ENCODE measurements at regions not wholly inside any gene's neighbourhood (a gene's known extent, or its start where the extent isn't known, plus 50 kb on each side); places are given as distances from the start of the nearest gene placed in this dataset.

DNA sequence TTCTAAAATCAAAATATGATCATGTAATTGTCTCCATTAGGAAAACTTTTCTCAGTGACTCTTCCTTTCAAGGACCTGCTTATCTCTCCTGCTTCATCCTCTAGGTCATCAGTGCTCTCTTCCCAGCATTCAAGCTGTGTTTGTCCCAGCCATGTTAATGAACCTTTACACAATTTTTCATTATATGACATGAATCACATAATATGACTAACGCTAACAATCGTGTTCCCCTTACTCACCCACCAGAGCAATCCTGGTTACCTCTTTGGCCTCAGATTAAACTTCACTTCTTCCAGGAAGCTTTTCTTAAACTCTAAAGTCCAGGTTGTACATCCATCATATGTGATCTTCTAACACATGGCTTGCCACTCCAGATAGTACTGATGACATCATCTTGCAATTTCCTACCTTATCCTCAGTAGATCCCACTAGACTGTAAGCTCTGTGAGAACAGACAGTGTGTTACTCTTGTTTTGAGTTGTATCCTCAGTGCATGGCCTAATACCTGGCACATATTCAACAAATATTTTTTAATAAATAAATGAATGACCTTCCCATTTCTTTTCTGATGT, 882.9 kb upstream of the ZEB2 start:
- TF ChIP-seq ZNF19 (tag by site-specific recombination; IDR thresholded peaks at IDR 0.05; ENCODE audit: low read depth): no peak
- TF ChIP-seq, protein P1, sequence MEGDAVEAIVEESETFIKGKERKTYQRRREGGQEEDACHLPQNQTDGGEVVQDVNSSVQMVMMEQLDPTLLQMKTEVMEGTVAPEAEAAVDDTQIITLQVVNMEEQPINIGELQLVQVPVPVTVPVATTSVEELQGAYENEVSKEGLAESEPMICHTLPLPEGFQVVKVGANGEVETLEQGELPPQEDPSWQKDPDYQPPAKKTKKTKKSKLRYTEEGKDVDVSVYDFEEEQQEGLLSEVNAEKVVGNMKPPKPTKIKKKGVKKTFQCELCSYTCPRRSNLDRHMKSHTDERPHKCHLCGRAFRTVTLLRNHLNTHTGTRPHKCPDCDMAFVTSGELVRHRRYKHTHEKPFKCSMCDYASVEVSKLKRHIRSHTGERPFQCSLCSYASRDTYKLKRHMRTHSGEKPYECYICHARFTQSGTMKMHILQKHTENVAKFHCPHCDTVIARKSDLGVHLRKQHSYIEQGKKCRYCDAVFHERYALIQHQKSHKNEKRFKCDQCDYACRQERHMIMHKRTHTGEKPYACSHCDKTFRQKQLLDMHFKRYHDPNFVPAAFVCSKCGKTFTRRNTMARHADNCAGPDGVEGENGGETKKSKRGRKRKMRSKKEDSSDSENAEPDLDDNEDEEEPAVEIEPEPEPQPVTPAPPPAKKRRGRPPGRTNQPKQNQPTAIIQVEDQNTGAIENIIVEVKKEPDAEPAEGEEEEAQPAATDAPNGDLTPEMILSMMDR (tag by site-specific recombination; IDR thresholded peaks at IDR 0.05): no peak

Measured in HEK293 (cell line).